Kidney epithelial cell (primary cell): ENCODE measurements at regions not wholly inside any gene's neighbourhood (a gene's known extent, or its start where the extent isn't known, plus 50 kb on each side); places are given as distances from the start of the nearest gene placed in this dataset.

Experiments
- DNase-seq: peaks from one replicate; pipeline ENCODE4 v3.0.0-alpha.2; 2010; ENCODE audit warnings: low read depth
- H3K27me3 ChIP-seq: 2 replicates; pipeline ENCODE4 v1.6.0; 2011; ENCODE audit warnings: low read length; ENCODE audit not compliant: control insufficient read depth, insufficient read depth
- H3K36me3 ChIP-seq: 2 replicates; pipeline ENCODE4 v1.5.1; 2011; ENCODE audit warnings: low read length; ENCODE audit not compliant: control insufficient read depth, insufficient read depth
- H3K4me3 ChIP-seq: 2 replicates; pipeline ENCODE4 v1.5.1; 2011; ENCODE audit warnings: low read depth, mild to moderate bottlenecking, control low read depth, low read length
- CTCF ChIP-seq: IDR thresholded peaks from 2 replicates; pipeline ENCODE4 v1.5.1; 2011; ENCODE audit warnings: mild to moderate bottlenecking, moderate library complexity, low read length, control low read depth, inconsistent platforms; ENCODE audit not compliant: insufficient read depth, poor library complexity, severe bottlenecking

GRCh38 chr2:35562488-35562887, 793.1 kb upstream of the CRIM1 start:
- no peak for TF ChIP-seq CTCF
- Histone ChIP-seq H3K36me3 (no peaks in the 10 kb centered on the region), H3K4me3 (no peak overlapping the region), H3K27me3 (no peaks in the 10 kb centered on the region)
- DNase-seq: no peak

GRCh38 chr2:35548171-35548570, 807.4 kb upstream of the CRIM1 start:
- Histone ChIP-seq H3K36me3 (no peaks in the 10 kb centered on the region), H3K27me3 (no peaks in the 10 kb centered on the region), H3K4me3 (no peak overlapping the region)
- DNase-seq: no peak
- no peak for TF ChIP-seq CTCF

- no peak for DNase-seq
- no peak for TF ChIP-seq CTCF
- Histone ChIP-seq H3K36me3 (no peaks in the 10 kb centered on the region), H3K27me3 (no peaks in the 10 kb centered on the region), H3K4me3 (no peak overlapping the region)
Measured at GRCh38 chr2:35545301-35545700, 810.3 kb upstream of the CRIM1 start.

- Histone ChIP-seq H3K4me3 (no peak overlapping the region), H3K36me3 (no peaks in the 10 kb centered on the region), H3K27me3 (no peaks in the 10 kb centered on the region)
- DNase-seq: no peak
- no peak for TF ChIP-seq CTCF
Measured at GRCh38 chr2:35538796-35539195, 816.8 kb upstream of the CRIM1 start.

- Histone ChIP-seq H3K36me3 (no peaks in the 10 kb centered on the region), H3K27me3 (no peaks in the 10 kb centered on the region), H3K4me3 (no peak overlapping the region)
- no peak for TF ChIP-seq CTCF
- DNase-seq: no peak
Measured at GRCh38 chr2:35530615-35531135, 824.9 kb upstream of the CRIM1 start.

- no peaks in the 10 kb centered on the region for H3K36me3 ChIP-seq
- no peak overlapping the region for H3K4me3 ChIP-seq
- TF ChIP-seq CTCF: no peak
- no peaks in the 10 kb centered on the region for H3K27me3 ChIP-seq
- DNase-seq: no peak
Measured at GRCh38 chr2:35526741-35527140, 828.8 kb upstream of the CRIM1 start.
